Coronary artery (tissue), 2 donors: ENCODE measurements at regions not wholly inside any gene's neighbourhood (a gene's known extent, or its start where the extent isn't known, plus 50 kb on each side); places are given as distances from the start of the nearest gene placed in this dataset.

ENCODE experiments used
- DNase-seq: peaks from one replicate; pipeline ENCODE4 v3.0.0-alpha.2; 2017; ENCODE audit warnings: low spot score
- H3K27ac ChIP-seq, 2 donors: fragments of 200-600 bp; sonication (generic); one replicate each; pipeline ENCODE4 v1.5.1; 2016 to 2019
- H3K4me3 ChIP-seq: fragments of 200-600 bp; sonication (generic); 2 replicates; pipeline ENCODE4 v1.5.1; 2016; ENCODE audit warnings: mild to moderate bottlenecking, moderate library complexity
- TF ChIP-seq, protein P1 (sequence below): fragments of 200-600 bp; sonication (generic); IDR thresholded peaks from one replicate; pipeline ENCODE4 v1.5.1; 2019; ENCODE audit warnings: antibody characterized with exemption

DNA sequence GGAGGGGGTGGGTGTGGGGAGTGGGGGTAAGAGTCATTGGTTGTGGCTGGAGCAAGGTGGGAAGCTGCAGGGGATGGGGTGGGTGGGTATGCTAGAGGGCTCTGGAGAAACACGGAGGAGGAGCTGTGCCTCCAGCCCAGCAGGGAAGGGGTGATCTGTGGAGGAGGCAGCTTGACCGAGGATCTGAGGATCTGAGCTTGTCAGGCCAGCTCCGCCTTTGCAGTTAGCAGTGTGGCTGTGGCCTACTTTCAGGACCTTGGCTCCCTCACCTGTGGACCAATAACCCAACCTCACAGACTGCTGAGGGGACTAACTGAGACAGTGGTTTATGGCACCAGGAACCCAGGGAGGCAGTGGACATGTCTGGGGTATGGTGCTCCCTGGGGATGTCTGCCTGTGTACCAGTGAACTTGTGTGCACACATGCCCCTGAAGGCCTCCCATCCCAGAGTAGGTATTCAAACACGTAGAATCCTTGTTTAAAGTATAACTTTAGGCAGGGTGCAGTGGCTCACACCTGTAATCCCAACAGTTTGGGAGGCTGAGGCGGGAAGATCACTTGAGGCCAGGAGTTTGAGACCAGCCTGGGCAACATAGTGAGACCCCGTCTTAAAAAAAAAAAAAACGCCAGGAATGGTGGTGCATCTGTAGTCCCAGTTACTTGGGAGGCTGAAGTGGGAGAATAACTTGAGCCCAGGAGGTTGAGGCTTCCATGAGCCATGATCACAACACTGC is 52.5 kb upstream of the LINGO1 start:
- no peak for DNase-seq
- Histone ChIP-seq H3K4me3 (no peak overlapping the region), H3K27ac (no peak overlapping the region)
- TF ChIP-seq, protein P1, sequence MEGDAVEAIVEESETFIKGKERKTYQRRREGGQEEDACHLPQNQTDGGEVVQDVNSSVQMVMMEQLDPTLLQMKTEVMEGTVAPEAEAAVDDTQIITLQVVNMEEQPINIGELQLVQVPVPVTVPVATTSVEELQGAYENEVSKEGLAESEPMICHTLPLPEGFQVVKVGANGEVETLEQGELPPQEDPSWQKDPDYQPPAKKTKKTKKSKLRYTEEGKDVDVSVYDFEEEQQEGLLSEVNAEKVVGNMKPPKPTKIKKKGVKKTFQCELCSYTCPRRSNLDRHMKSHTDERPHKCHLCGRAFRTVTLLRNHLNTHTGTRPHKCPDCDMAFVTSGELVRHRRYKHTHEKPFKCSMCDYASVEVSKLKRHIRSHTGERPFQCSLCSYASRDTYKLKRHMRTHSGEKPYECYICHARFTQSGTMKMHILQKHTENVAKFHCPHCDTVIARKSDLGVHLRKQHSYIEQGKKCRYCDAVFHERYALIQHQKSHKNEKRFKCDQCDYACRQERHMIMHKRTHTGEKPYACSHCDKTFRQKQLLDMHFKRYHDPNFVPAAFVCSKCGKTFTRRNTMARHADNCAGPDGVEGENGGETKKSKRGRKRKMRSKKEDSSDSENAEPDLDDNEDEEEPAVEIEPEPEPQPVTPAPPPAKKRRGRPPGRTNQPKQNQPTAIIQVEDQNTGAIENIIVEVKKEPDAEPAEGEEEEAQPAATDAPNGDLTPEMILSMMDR, result no peak

- TF ChIP-seq, protein P1, result no peak
- Histone ChIP-seq H3K27ac (no peak overlapping the region), H3K4me3 (no peak overlapping the region)
- no peak for DNase-seq
Observed at GRCh38 chr15:77684341-77685081, 51.8 kb upstream of the LINGO1 start.

GRCh38 chr15:77682564-77682963 is 49.9 kb upstream of the LINGO1 start:
- H3K27ac ChIP-seq, result no peak overlapping the region
- TF ChIP-seq, protein P1, result no peak

More at GRCh38 chr15:77682564-77682963, 49.9 kb upstream of the LINGO1 start:
- no peak overlapping the region for H3K4me3 ChIP-seq
- DNase-seq, result no peak
